ENCODE measurements at regions not wholly inside any gene's neighbourhood (a gene's known extent, or its start where the extent isn't known, plus 50 kb on each side); places are given as distances from the start of the nearest gene placed in this dataset.
A peak's percentile ranks its signal among the peaks of the same experiment; 100 is the strongest.

DNA sequence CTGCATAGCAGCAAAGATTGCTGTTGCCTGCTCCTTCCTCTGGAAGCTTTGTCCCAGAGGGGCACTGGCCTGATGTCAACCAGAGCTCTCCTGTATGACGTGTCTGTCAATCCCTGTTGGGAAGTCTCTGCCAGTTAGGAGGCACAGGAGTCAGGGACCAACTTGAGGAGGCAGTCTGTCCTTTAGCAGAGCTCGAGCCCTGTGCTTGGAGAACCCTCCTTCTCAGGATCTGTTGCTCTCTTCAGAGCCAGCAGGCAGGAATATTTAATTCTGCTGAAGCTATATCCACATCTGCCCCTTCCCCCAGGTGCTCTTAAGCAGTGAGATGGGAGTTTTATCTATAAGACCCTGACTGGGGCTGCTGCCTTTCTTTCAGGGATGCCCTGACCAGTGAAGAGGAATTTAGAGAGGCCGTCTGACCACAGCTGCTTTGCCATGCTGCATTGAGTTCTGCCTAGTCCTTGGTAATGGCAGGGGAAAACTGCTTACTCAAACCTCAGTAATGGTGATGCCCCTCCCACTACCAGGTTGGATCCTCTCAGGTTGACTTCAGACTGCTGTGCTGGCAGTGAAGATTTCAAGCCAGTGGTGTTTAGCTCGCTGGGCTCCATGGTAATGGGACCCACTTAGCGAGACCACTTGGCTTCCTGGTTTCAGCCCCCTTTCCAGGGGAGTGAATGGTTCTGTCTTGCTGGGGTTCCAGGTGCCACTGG lies 218.6 kb upstream of the SLC38A2 start:
- FAIRE-seq (no peak), DNase-seq (ENCODE audit: low read depth in 1 of 2, low spot score in 2 of 2) (no peak)
- Histone ChIP-seq H2BK5ac (ENCODE audit: low read depth, low read length) (peak overlapping the region; percentile 56; the same call in 1 of the 2 replicates), H4K8ac (ENCODE audit: extremely low read depth, insufficient read depth, low read length) (no peak overlapping the region), H4K91ac (replicated peaks; ENCODE audit: insufficient read length, low read length) (no peak overlapping the region), H3K23me2 (ENCODE audit: low read depth, low read length) (no peaks in the 10 kb centered on the region), H3K56ac (replicated peaks; ENCODE audit: insufficient read length, low read depth, low read length) (no peak overlapping the region), H3K27ac (ENCODE audit: low read depth, low read length) (no peak overlapping the region), H3K4me1 (replicated peaks in 1 of 4; ENCODE audit: control insufficient read depth in 3 of 4, insufficient read depth in 4 of 4, low read length in 3 of 4) (peaks cover under 1 to 3% (median 1%) of the 10 kb centered on the region in 4 experiments; a peak in 5 of 7 replicates), H4K5ac (ENCODE audit: insufficient read length, low read depth, low read length) (no peak overlapping the region), H2AFZ (ENCODE audit: low read length) (no peak overlapping the region; the same call in 1 of the 2 replicates), H3K79me1 (ENCODE audit: low read depth, low read length) (no peaks in the 10 kb centered on the region), H3K4ac (replicated peaks; ENCODE audit: insufficient read length, low read depth, low read length) (no peak overlapping the region), H3K9ac (replicated peaks in 1 of 4; ENCODE audit: extremely low read depth in 1 of 4, low read depth in 3 of 4, low read length in 3 of 4) (no peak overlapping the region), H3K4me2 (ENCODE audit: insufficient read depth in 1 of 2, low read depth in 2 of 2, low read length in 2 of 2) (no peak overlapping the region), H3K9me3 (ENCODE audit: insufficient read depth in 2 of 2, low read depth in 1 of 2, low read length in 1 of 2) (no peaks in the 10 kb centered on the region), H2BK12ac (ENCODE audit: low read depth, low read length) (0 out of 2 replicates have a peak overlapping the region, but pooled peaks have one; percentile 14), H2BK15ac (ENCODE audit: low read length) (no peak overlapping the region), H3K14ac (ENCODE audit: insufficient read length) (no peak overlapping the region), H2AK5ac (ENCODE audit: low read depth, low read length) (peak overlapping the region; percentile 39; the same call in 1 of the 2 replicates), H2BK20ac (ENCODE audit: low read length) (no peak overlapping the region), H2BK120ac (replicated peaks; ENCODE audit: low read depth, low read length) (no peak overlapping the region), H3K79me2 (ENCODE audit: control insufficient read depth in 1 of 2, insufficient read depth in 2 of 2, low read length in 2 of 2) (no peaks in the 10 kb centered on the region), H4K20me1 (replicated peaks in 1 of 2; ENCODE audit: control insufficient read depth in 1 of 2, insufficient read depth in 2 of 2, low read length in 2 of 2) (no peaks in the 10 kb centered on the region), H3K23ac (ENCODE audit: insufficient read length) (no peak overlapping the region), H3K27me3 (replicated peaks in 1 of 4; ENCODE audit: control insufficient read depth in 3 of 4, extremely low read depth in 1 of 4, insufficient read depth in 3 of 4, low read length in 3 of 4) (no peaks in the 10 kb centered on the region), H3K36me3 (ENCODE audit: control insufficient read depth in 2 of 4, insufficient read depth in 4 of 4, low read length in 3 of 4) (no peaks in the 10 kb centered on the region), H3K18ac (ENCODE audit: extremely low read depth, low read length) (no peak overlapping the region), H3K4me3 (ENCODE audit: extremely low read depth in 1 of 4, insufficient read depth in 2 of 4, low read depth in 3 of 4, low read length in 4 of 4) (no peak overlapping the region)
- 91% methylated on average over 5 of the region's 5 CpGs; no CpG with 5 or more reads in 1 of the 2 experiments for WGBS, 2 experiments (ENCODE audit: extremely low coverage in 1 of 2, insufficient coverage in 1 of 2, insufficient read length in 1 of 2, insufficient replicate concordance in 2 of 2, low coverage in 1 of 2, low lambda C conversion rate in 2 of 2, missing lambda C conversion rate in 1 of 2)
- ChIA-PET CTCF (ENCODE audit: partially characterized antibody) (interaction anchor here (0.6 to 1.4 kb wide), 2 partner anchors 33 to 130 kb away, joined by 3 to 4 read pairs; no protein-coding TSS in a partner anchor), POLR2A (ENCODE audit: partially characterized antibody) (interaction anchor here (1.3 kb wide), 1 partner anchor 10 kb away, joined by 3 read pairs; no protein-coding TSS in a partner anchor)
- TF ChIP-seq BCL11A (IDR thresholded peaks at IDR 0.05; ENCODE audit: low read depth in 2 of 2, low read length in 2 of 2) (no peak), RXRA (IDR thresholded peaks at IDR 0.05; ENCODE audit: insufficient read depth, low read depth, low read length) (no peak), CTBP2 (IDR thresholded peaks at IDR 0.05; ENCODE audit: borderline replicate concordance, insufficient read depth, insufficient read length, low read length) (no peak), CHD2 (IDR thresholded peaks at IDR 0.05; ENCODE audit: low read length) (no peak), NRF1 (IDR thresholded peaks at IDR 0.05; ENCODE audit: low read depth, low read length) (no peak), BRCA1 (IDR thresholded peaks at IDR 0.05; ENCODE audit: low read depth, low read length) (no peak), TAF1 (IDR thresholded peaks at IDR 0.05; ENCODE audit: low read depth, low read length) (no peak), ZNF274 (IDR thresholded peaks at IDR 0.05; ENCODE audit: borderline replicate concordance, extremely low read depth, low read length) (no peak), RNF2 (IDR thresholded peaks at IDR 0.05; ENCODE audit: borderline replicate concordance, low read depth, low read length, missing control alignments, poor library complexity, severe bottlenecking) (no peak)
- TF ChIP-seq, protein P1, sequence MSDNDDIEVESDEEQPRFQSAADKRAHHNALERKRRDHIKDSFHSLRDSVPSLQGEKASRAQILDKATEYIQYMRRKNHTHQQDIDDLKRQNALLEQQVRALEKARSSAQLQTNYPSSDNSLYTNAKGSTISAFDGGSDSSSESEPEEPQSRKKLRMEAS (IDR thresholded peaks at IDR 0.05), result no peak
- TF ChIP-seq, protein P2, sequence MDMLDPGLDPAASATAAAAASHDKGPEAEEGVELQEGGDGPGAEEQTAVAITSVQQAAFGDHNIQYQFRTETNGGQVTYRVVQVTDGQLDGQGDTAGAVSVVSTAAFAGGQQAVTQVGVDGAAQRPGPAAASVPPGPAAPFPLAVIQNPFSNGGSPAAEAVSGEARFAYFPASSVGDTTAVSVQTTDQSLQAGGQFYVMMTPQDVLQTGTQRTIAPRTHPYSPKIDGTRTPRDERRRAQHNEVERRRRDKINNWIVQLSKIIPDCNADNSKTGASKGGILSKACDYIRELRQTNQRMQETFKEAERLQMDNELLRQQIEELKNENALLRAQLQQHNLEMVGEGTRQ (IDR thresholded peaks at IDR 0.05; ENCODE audit: low read length), result no peak
